Subcutaneous abdominal adipose tissue (tissue), 5 donors: ENCODE measurements at regions not wholly inside any gene's neighbourhood (a gene's known extent, or its start where the extent isn't known, plus 50 kb on each side); places are given as distances from the start of the nearest gene placed in this dataset.

ENCODE experiments used
- H3K27ac ChIP-seq: one replicate; pipeline ENCODE4 v1.7.0; 2013; ENCODE audit warnings: low read depth, mild to moderate bottlenecking, inconsistent platforms, low read length, moderate library complexity
- H3K27me3 ChIP-seq, 5 donors: one replicate each; pipeline ENCODE4 v1.7.0; 2013; ENCODE audit warnings: low read length in 5 of 5, inconsistent platforms in 1 of 5; ENCODE audit not compliant: control insufficient read depth in 5 of 5, insufficient read depth in 4 of 5
- H3K36me3 ChIP-seq, 5 donors: one replicate each; pipeline ENCODE4 v1.7.0; 2013; ENCODE audit warnings: low read length in 5 of 5; ENCODE audit not compliant: control insufficient read depth in 5 of 5, insufficient read depth in 5 of 5
- H3K4me1 ChIP-seq, 5 donors: one replicate each; pipeline ENCODE4 v1.7.0; 2013; ENCODE audit warnings: low read length in 5 of 5, mild to moderate bottlenecking in 3 of 5, moderate library complexity in 1 of 5; ENCODE audit not compliant: control insufficient read depth in 5 of 5, insufficient read depth in 5 of 5
- H3K4me3 ChIP-seq, 5 donors: one replicate each; pipeline ENCODE4 v1.7.0; 2013; ENCODE audit warnings: low read length in 5 of 5, low read depth in 1 of 5
- H3K9ac ChIP-seq, 5 donors: one replicate each; pipeline ENCODE4 v1.7.0; 2013; ENCODE audit warnings: low read length in 5 of 5, mild to moderate bottlenecking in 4 of 5, moderate library complexity in 3 of 5
- H3K9me3 ChIP-seq, 5 donors: one replicate each; pipeline ENCODE4 v1.7.0; 2013; ENCODE audit warnings: low read length in 5 of 5; ENCODE audit not compliant: control insufficient read depth in 5 of 5
- donor health status: healthy.
- donor health status: healthy.
- donor health status: healthy.
- donor health status: healthy.
- donor health status: healthy.

DNA sequence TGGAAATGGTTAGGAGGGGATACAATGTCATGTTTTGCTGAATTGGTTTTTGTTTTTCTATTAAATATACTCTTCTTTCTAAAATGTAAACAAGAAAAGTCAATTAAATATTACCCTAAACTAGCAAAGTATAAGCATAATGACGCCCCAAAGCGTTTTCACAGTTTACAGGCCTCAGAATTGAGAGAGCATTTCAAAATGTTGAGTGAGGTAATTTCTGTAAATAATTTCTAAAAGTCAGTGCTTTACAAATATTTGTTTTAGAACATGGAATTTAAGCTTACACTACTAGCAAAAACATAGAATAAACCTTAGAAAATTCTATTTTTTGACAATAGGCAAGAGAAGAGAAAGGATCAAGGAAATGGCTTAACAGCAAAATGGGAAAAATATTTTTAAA is 958.4 kb upstream of the USP15 start:
- Histone ChIP-seq H3K36me3 (no peaks in the 10 kb centered on the region), H3K9me3 (no peaks in the 10 kb centered on the region), H3K27me3 (no peaks in the 10 kb centered on the region), H3K27ac (no peak overlapping the region), H3K4me3 (no peak overlapping the region), H3K4me1 (no peaks in the 10 kb centered on the region), H3K9ac (no peak overlapping the region)

DNA sequence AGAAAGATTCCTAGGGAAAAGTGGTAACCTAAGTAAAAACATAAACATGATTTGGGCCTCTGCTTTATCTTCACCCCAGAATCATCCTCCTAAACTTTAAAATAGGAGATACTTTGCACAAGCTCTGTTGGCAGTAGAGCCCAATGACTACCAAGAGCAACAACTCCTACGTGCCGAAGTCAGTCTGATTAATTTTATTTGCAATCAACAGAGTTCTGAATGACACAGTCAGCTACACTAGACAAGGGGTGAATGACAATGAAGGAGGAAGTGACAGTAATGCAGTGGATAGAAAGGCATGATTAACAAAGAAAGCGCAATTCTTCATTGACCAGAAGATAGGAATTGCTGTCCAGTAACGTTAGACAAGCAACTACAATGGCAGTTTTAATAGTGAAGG is 957.9 kb upstream of the USP15 start:
- H3K4me1 ChIP-seq, result no peaks in the 10 kb centered on the region
- H3K36me3 ChIP-seq, result no peaks in the 10 kb centered on the region
- H3K27ac ChIP-seq, result no peak overlapping the region
- no peaks in the 10 kb centered on the region for H3K27me3 ChIP-seq
- no peak overlapping the region for H3K9ac ChIP-seq
- no peaks in the 10 kb centered on the region for H3K9me3 ChIP-seq
- H3K4me3 ChIP-seq, result no peak overlapping the region

DNA sequence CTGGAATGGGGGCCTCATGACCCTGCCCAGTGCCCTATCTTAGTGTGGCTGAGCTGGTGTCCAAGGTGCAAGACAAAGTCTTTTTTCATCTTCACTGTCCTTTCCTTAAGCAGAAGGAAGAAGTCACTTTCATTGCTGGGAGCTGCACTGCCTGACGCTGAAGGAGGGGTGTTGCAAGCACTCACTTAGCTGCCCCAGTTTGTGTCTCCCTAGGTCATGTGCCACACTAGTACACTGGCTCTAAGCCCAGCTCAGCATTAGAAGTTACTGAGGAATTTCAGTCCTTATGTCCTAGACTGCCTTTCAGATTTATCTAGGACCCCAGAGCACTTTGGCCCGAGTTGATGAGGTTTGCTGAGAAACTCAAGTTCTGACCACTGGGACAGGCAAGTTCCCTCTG is 952.0 kb upstream of the USP15 start:
- Histone ChIP-seq H3K4me1 (no peaks in the 10 kb centered on the region), H3K27me3 (no peaks in the 10 kb centered on the region), H3K4me3 (no peak overlapping the region), H3K27ac (no peak overlapping the region), H3K9ac (no peak overlapping the region), H3K36me3 (no peaks in the 10 kb centered on the region), H3K9me3 (peaks cover 0 to 3% (median 0%) of the 10 kb centered on the region in 5 donors)

DNA sequence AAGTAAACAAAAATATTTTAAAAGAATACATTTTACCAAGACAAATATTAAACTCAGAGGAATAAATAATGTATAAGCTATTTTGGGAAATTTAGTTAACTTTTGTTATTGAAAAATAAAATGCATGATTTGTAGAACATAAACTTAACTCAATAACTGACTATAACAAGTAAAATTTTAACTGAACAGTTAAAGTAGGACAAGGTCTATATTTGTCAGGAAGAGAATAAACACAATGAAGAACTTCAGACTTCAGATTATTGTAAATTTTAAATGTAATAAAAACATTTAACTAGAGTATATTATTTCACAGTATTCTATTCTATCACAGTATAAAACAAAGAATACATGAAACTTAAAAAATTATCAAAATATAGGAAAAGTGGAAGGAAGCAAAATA is 948.8 kb upstream of the USP15 start:
- H3K4me1 ChIP-seq, result no peaks in the 10 kb centered on the region
- no peaks in the 10 kb centered on the region for H3K36me3 ChIP-seq
- peaks cover 0 to 7% (median 0%) of the 10 kb centered on the region in 5 donors for H3K9me3 ChIP-seq
- H3K27ac ChIP-seq, result no peak overlapping the region
- no peaks in the 10 kb centered on the region for H3K27me3 ChIP-seq
- H3K9ac ChIP-seq, result no peak overlapping the region
- H3K4me3 ChIP-seq, result no peak overlapping the region

DNA sequence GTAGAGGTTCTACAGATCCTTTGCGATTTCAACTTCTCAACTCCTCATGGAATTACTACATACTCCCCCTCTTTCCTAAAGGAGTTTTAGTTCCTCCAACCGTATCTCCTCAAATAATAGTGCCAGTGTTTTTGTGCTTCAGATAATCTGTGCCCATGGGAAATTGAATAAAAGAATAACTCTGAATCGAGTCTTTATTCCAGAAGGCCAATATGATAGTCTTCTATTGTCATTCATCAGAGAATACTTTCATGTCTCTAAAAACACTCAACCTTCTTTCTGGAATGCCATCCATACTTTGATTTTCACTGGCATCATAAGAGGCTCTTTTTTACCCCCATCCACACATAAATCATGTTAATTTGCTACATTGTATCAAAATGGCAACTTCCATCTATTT is 911.3 kb upstream of the USP15 start:
- H3K27ac ChIP-seq, result no peak overlapping the region
- no peak overlapping the region for H3K9ac ChIP-seq
- H3K36me3 ChIP-seq, result no peaks in the 10 kb centered on the region
- no peaks in the 10 kb centered on the region for H3K4me1 ChIP-seq
- H3K9me3 ChIP-seq, result no peaks in the 10 kb centered on the region
- no peak overlapping the region for H3K4me3 ChIP-seq
- H3K27me3 ChIP-seq, result no peaks in the 10 kb centered on the region

DNA sequence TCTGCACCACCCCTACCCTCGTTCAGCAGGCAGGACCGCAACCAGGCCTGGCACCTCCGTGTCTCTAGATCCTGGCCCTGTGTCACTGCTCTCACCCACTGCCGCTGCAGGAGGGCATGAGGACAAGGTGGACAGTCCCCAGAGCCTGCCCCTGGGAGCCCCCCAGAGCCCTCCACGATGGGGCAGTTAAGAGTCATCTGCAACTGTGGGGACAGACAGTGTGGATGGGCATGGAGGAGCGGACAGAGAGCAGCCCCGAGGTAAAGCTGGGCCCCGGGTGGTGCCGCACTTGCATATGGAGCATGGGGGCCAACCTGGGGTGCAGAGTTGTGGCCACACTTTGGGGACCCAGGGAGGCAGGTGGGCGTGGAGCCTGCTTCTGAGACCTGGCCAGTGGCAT is 905.1 kb upstream of the USP15 start:
- Histone ChIP-seq H3K4me3 (no peak overlapping the region), H3K36me3 (no peaks in the 10 kb centered on the region), H3K27ac (no peak overlapping the region), H3K27me3 (no peaks in the 10 kb centered on the region), H3K4me1 (no peaks in the 10 kb centered on the region), H3K9ac (no peak overlapping the region), H3K9me3 (peaks cover 0 to 6% (median 0%) of the 10 kb centered on the region in 5 donors)

DNA sequence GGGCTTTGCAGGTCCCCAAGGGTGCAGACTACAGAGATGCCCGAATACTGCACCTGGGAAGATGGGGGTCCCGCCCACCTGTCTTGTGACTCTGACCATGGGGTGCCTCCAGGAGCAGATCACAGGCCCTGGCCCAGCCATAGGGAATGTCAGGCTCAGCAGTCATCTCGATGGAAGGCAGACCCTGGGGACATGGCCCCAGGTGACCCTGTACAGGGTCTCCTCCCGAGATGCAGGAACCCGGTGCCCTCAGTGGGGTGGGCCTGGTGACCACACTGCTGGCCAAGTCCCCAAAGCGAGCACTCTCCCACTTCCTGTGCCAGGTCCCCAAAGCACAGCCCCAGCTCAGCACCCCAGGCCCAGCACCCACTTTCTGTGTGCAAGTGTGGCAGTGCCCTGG is 903.7 kb upstream of the USP15 start:
- no peaks in the 10 kb centered on the region for H3K36me3 ChIP-seq

DNA sequence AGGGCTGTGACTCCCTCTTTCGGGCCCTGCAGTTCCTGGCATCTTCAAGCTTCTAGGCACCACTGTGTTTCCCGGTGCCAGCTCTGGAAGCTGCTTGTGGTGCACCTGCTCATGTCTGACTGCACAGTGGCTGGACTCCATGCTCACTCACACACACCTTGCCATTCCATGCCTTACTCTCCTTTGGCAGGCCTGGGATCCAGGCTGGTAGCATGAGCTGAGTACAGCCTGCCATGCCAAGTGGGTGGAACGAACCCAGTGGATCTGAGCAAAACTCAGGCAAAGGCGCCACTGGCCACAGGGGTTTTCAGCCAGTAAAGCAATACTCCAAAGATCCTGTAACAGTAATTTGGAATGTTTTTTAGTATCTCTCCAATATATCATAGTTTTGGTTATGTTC is 902.7 kb upstream of the USP15 start:
- Histone ChIP-seq H3K9me3 (peaks cover 0 to 6% (median 0%) of the 10 kb centered on the region in 5 donors), H3K27ac (no peak overlapping the region), H3K4me1 (no peaks in the 10 kb centered on the region), H3K9ac (no peak overlapping the region), H3K27me3 (no peaks in the 10 kb centered on the region), H3K4me3 (no peak overlapping the region), H3K36me3 (no peaks in the 10 kb centered on the region)

More for the DNA sequence above, 903.7 kb upstream of the USP15 start:
- Histone ChIP-seq H3K4me1 (no peaks in the 10 kb centered on the region), H3K9ac (no peak overlapping the region), H3K9me3 (peaks cover 0 to 6% (median 0%) of the 10 kb centered on the region in 5 donors), H3K27ac (no peak overlapping the region), H3K4me3 (no peak overlapping the region), H3K27me3 (no peaks in the 10 kb centered on the region)

DNA sequence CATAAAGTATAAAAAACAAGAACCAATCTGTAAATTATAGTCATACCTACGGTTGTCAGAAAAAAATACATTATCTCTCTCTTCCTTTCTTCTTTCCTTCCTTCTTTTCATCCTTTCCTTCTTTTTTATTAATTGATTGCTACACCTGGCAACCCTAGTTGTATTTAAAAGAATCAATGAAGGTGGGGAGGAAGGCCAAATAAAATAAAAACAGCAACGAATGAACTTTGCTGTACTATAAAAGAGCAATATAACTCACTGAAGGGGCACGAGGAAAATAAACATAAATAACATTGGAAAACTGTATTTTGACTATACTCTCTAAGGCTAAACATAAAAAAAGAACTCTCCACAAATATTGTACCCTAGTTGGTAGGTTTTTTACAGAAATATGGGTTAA is 898.2 kb upstream of the USP15 start:
- Histone ChIP-seq H3K27me3 (no peaks in the 10 kb centered on the region), H3K9ac (no peak overlapping the region), H3K4me1 (no peaks in the 10 kb centered on the region), H3K9me3 (no peaks in the 10 kb centered on the region), H3K36me3 (no peaks in the 10 kb centered on the region), H3K4me3 (no peak overlapping the region), H3K27ac (no peak overlapping the region)

DNA sequence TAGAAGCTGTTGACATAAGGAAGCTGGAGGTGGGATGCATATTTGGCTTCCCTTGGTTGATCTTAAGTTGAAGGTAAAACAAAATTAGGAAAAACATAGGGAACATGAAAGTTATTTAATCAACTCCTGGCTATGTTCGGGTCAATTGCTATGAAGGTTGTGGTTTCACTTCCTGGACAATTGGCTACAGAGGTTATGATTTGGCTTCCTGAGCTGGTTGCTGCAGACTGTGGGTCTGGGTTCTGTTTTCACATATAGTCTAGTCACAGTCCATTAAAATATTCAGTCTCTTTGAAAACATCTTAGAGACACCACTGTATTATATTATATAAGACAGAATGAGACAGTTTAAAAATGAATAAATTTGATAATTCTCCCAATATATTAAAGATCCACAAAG is 895.2 kb upstream of the USP15 start:
- H3K4me1 ChIP-seq, result no peaks in the 10 kb centered on the region
- H3K4me3 ChIP-seq, result no peak overlapping the region
- no peaks in the 10 kb centered on the region for H3K9me3 ChIP-seq
- H3K9ac ChIP-seq, result no peak overlapping the region
- no peak overlapping the region for H3K27ac ChIP-seq
- no peaks in the 10 kb centered on the region for H3K27me3 ChIP-seq
- no peaks in the 10 kb centered on the region for H3K36me3 ChIP-seq

DNA sequence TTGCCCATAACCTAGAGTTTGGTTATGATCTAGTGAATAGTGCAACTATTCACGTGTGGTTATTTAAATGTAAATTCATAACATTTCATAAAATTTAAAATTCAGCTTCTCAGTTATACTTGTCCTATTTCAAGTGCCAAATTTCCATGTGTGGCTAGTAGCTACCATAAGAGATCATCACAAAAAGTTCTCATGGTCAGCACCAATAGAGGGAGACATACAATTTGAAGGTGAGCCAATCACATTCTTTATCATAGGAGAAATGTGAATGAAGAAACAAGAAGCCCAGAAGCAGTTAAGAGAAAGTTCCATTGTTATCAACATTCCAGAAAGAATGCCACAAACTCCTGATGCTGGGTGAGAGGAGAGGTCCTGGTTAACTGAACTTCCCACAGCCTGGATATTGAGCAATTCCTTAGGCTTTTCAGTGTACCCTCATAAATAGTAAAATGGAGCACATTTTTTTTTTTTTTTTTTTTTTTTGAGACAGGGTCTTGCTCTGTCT is 892.9 kb upstream of the USP15 start:
- Histone ChIP-seq H3K9me3 (no peaks in the 10 kb centered on the region), H3K4me3 (no peak overlapping the region), H3K36me3 (no peaks in the 10 kb centered on the region)

More for the DNA sequence above, 892.9 kb upstream of the USP15 start:
- Histone ChIP-seq H3K4me1 (no peaks in the 10 kb centered on the region), H3K27ac (no peak overlapping the region), H3K27me3 (no peaks in the 10 kb centered on the region), H3K9ac (no peak overlapping the region)
